AG08395 (cell line): ENCODE measurements at regions not wholly inside any gene's neighbourhood (a gene's known extent, or its start where the extent isn't known, plus 50 kb on each side); places are given as distances from the start of the nearest gene placed in this dataset.
A peak's percentile ranks its signal among the peaks of the same experiment; 100 is the strongest.

Experiments used
- DNase-seq: peaks from one replicate; pipeline ENCODE4 v3.0.0; 2012; ENCODE audit warnings: mixed read lengths, low spot score

GRCh38 chr6:121499666-121500065 lies 64.2 kb downstream of the GJA1 start:
- DNase-seq = no peak

GRCh38 chr6:121503589-121503991 lies 68.1 kb downstream of the GJA1 start:
- DNase-seq = no peak

- peak; percentile 50 for DNase-seq
Measured at GRCh38 chr6:121504227-121504626, 68.8 kb downstream of the GJA1 start.

GRCh38 chr6:121505284-121505683 lies 69.8 kb downstream of the GJA1 start:
- no peak for DNase-seq

GRCh38 chr6:121506761-121507754 lies 71.6 kb downstream of the GJA1 start:
- peak; percentile 4 for DNase-seq

- no peak for DNase-seq
Measured at GRCh38 chr6:121510568-121511177, 75.2 kb downstream of the GJA1 start.

GRCh38 chr6:121515630-121516265 lies 80.3 kb downstream of the GJA1 start:
- DNase-seq = no peak

- DNase-seq = no peak
Measured at GRCh38 chr6:121516331-121516730, 80.9 kb downstream of the GJA1 start.

GRCh38 chr6:121520337-121521163 lies 85.1 kb downstream of the GJA1 start:
- DNase-seq = peak; percentile 29

GRCh38 chr6:121521164-121521555 lies 85.7 kb downstream of the GJA1 start:
- no peak for DNase-seq

- DNase-seq = peak; percentile 82
Measured at GRCh38 chr6:121522265-121522664, 86.8 kb downstream of the GJA1 start.

GRCh38 chr6:121522771-121523386 lies 87.4 kb downstream of the GJA1 start:
- peak; percentile 27 for DNase-seq

- DNase-seq = no peak
Measured at GRCh38 chr6:121523628-121524027, 88.2 kb downstream of the GJA1 start.

- DNase-seq = no peak
Measured at GRCh38 chr6:121526282-121526681, 90.8 kb downstream of the GJA1 start.

- DNase-seq = no peak
Measured at GRCh38 chr6:121531658-121532169, 96.3 kb downstream of the GJA1 start.

- DNase-seq = no peak
Measured at GRCh38 chr6:121533321-121533841, 97.9 kb downstream of the GJA1 start.

- DNase-seq = no peak
Measured at GRCh38 chr6:121535777-121536176, 100.3 kb downstream of the GJA1 start.

- no peak for DNase-seq
Measured at GRCh38 chr6:121536345-121536744, 100.9 kb downstream of the GJA1 start.

GRCh38 chr6:121539439-121539838 lies 104.0 kb downstream of the GJA1 start:
- no peak for DNase-seq

GRCh38 chr6:121540210-121540609 lies 104.8 kb downstream of the GJA1 start:
- no peak for DNase-seq

- DNase-seq = peak; percentile 13
Measured at GRCh38 chr6:121544691-121545090, 109.2 kb downstream of the GJA1 start.
